BJ (cell line): ENCODE measurements at regions not wholly inside any gene's neighbourhood (a gene's known extent, or its start where the extent isn't known, plus 50 kb on each side); places are given as distances from the start of the nearest gene placed in this dataset.
"Not testable (repeated sequence)": the region's sequence is repeated elsewhere in the genome, so short reads cannot be mapped to it uniquely, and the experiment has no call there.

Experiments used
- CTCF ChIA-PET: fragments of 350-600 bp; formaldehyde crosslinking; extraction: SDS; loops from one replicate; lab custom pipeline; 2021; ENCODE audit warnings: antibody characterized with exemption, inconsistent platforms; lab: Yijun Ruan, JAX
- POLR2A ChIA-PET: fragments of 300-600 bp; sonication (Branson Sonifier 250); formaldehyde crosslinking; extraction: SDS; loops from one replicate; lab custom pipeline; 2021; ENCODE audit warnings: antibody characterized with exemption; lab: Charles Lee
- DNase-seq: peaks from one replicate; pipeline ENCODE4 v3.0.0-alpha.2; 2011; ENCODE audit warnings: low read depth
- H3K27me3 ChIP-seq: 2 replicates; pipeline ENCODE4 v1.6.0; 2011; ENCODE audit warnings: low read length; ENCODE audit not compliant: control insufficient read depth, insufficient read depth
- H3K36me3 ChIP-seq: 2 replicates; pipeline ENCODE4 v1.5.1; 2011; ENCODE audit warnings: low read length; ENCODE audit not compliant: control insufficient read depth, insufficient read depth
- H3K4me3 ChIP-seq: 2 replicates; pipeline ENCODE4 v1.5.1; 2011; ENCODE audit warnings: low read depth, mild to moderate bottlenecking, control low read depth, low read length
- CTCF ChIP-seq: IDR thresholded peaks from 2 replicates; pipeline ENCODE4 v1.5.1; 2011; ENCODE audit warnings: low read depth, mild to moderate bottlenecking, control low read depth, inconsistent platforms, low read length, moderate library complexity; ENCODE audit not compliant: insufficient read depth

DNA sequence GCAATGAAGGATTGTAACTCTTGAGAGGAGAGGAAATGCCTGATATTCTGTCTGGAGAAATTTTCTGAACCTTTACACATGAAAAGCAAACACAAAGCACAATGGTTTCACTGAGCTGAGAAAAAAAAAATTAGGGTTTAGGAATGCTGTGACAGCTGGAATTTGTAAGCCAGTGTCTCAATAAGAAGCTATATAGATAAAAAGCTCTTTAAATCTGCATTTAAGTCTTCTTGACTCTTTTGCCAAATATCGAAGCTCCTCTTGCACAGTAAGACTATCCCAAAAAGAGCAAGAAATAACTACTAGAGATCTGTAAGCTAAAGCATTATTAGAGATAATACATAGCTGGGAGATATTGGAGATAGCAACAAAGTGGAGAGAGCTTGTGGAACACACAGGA, 1334.0 kb upstream of the CITED2 start:
- CTCF ChIA-PET, result interaction anchor here (0.7 to 1.2 kb wide), 2 partner anchors 9 to 97 kb away, joined by 3 read pairs; no protein-coding TSS in a partner anchor
- no peak for TF ChIP-seq CTCF
- no peak overlapping the region for H3K4me3 ChIP-seq
- H3K36me3 ChIP-seq, result no peaks in the 10 kb centered on the region
- POLR2A ChIA-PET, result no interaction called here
- H3K27me3 ChIP-seq, result no peaks in the 10 kb centered on the region
- no peak for DNase-seq

DNA sequence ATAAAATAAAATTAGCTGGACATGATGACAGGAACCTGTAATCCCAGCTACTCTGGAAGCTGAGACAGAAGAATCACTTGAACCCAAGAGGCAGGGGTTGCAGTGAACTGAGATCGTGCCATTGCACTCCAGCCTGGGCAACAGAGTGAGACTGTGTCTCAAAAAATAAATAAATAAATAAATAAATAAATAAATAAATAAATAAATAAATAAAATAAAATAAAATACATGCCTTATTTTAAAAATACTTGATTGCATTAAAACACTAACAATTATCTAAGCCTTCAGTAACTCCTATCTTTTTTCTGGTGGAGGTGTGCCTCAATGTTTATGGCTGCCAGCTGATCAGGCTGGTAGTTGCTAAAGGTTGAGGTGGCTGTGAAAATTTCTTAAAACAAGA, 1329.6 kb upstream of the CITED2 start:
- H3K27me3 ChIP-seq, CTCF ChIA-PET, H3K4me3 ChIP-seq, H3K36me3 ChIP-seq, DNase-seq, POLR2A ChIA-PET: not testable (repeated sequence)

DNA sequence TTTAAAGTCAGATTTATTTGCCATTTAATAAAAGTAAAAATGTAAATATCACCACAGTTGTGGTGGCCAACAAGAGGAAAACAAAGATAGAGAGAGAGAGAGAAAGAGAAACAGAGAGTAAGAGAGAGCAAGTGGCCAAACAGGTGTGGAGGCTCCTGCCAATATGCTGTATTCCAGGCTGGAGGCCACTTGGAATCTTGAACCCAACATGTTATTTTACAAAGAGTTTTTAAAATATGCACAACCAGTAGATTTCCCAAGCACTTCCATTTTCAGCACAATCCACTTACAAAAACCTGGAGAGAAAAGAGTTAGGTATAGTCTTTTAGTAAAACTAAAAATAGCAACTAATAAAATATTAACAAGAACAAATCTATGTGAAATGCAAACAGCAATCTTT, 1323.1 kb upstream of the CITED2 start:
- POLR2A ChIA-PET, result no interaction called here
- Histone ChIP-seq H3K4me3 (no peak overlapping the region), H3K27me3 (no peaks in the 10 kb centered on the region), H3K36me3 (no peaks in the 10 kb centered on the region)
- DNase-seq, result no peak
- CTCF ChIA-PET, result no interaction called here
- TF ChIP-seq CTCF, result no peak

- TF ChIP-seq CTCF, result no peak
- no peak overlapping the region for H3K4me3 ChIP-seq
- POLR2A ChIA-PET, result interaction anchor here (0.6 kb wide), 1 partner anchor 16 kb away, joined by 4 read pairs; no protein-coding TSS in a partner anchor
- DNase-seq, result no peak
- CTCF ChIA-PET, result interaction anchor here (0.6 kb wide), 1 partner anchor 882 kb away, joined by 5 read pairs; no protein-coding TSS in a partner anchor
- H3K27me3 ChIP-seq, result no peaks in the 10 kb centered on the region
- no peaks in the 10 kb centered on the region for H3K36me3 ChIP-seq
These were observed 1310.5 kb upstream of the CITED2 start for GRCh38 chr6:140684776-140685550.

DNA sequence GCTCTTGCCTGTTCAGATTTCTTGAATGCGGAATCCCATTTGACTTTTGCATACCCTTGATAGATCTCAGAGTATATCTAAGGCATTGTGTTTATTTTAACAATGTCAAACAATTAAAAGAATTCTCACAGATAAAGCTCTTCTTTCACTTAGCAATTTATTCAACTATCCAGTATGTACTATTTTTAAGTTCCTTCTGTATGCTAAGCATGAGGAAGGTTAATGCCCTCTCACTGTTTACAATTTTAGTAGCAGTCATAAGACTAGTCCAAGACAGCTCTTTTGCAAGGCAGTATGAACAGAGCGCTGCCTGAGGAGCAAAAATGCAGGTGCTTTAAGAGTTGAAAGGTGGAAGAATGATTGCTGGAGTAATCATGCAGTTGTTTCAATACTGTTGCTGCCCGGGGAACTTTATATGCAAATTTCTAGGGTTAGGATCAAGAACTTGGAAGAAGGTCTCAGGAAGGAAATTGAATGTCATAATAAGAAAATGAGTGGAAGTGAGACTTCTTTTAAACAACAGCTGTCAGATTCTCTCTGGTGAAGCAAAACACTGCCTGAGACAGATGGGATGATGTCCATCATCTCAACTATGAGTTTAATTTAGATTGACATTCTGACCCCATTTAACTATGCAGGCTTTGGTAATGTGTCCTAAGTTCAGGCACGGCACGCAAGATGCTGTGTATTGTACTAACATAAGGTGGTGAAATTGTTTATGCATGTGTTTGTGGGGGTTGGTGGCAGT, 1303.5 kb upstream of the CITED2 start:
- ChIA-PET CTCF (interaction anchor here (1.1 to 1.5 kb wide), 2 partner anchors 9 to 11 kb away, joined by 3 read pairs; no protein-coding TSS in a partner anchor), POLR2A (no interaction called here)
- Histone ChIP-seq H3K4me3 (no peak overlapping the region), H3K27me3 (no peaks in the 10 kb centered on the region), H3K36me3 (no peaks in the 10 kb centered on the region)
- no peak for TF ChIP-seq CTCF
- no peak for DNase-seq
